B cell (primary cell): ENCODE measurements at regions not wholly inside any gene's neighbourhood (a gene's known extent, or its start where the extent isn't known, plus 50 kb on each side); places are given as distances from the start of the nearest gene placed in this dataset.

ENCODE experiments used
- ATAC-seq: fragments of 200-7000 bp; cut with Tn5 transposase; one replicate; pipeline ENCODE4 v1.10.0; 2021; ENCODE audit warnings: low read depth, mild to moderate bottlenecking, moderate number of reproducible peaks, moderate library complexity
- CTCF ChIA-PET: fragments of 350-600 bp; sonication (Branson Sonifier 250); formaldehyde crosslinking; loops from one replicate; lab custom pipeline; 2021; ENCODE audit warnings: antibody characterized with exemption, inconsistent platforms; lab: Charles Lee
- POLR2A ChIA-PET: fragments of 350-600 bp; sonication (Branson Sonifier 250); formaldehyde crosslinking; loops from one replicate; lab custom pipeline; 2021; ENCODE audit warnings: antibody characterized with exemption; lab: Charles Lee
- DNase-seq: peaks from one replicate; pipeline ENCODE4 v3.0.0; 2013
- H2AFZ ChIP-seq: 2 replicates; pipeline ENCODE4 v1.6.1; 2012; ENCODE audit warnings: mild to moderate bottlenecking, low read depth, low read length; ENCODE audit not compliant: insufficient read depth, poor library complexity, severe bottlenecking
- H3K27ac ChIP-seq, 2 donors: 1 replicate in 1 of 2; 2 replicates in 1 of 2; pipeline ENCODE4 v1.5.1; 2012 to 2013; ENCODE audit warnings: low read length in 2 of 2, mild to moderate bottlenecking in 2 of 2, moderate library complexity in 1 of 2
- H3K27me3 ChIP-seq, 4 experiments: fragments of 200-600 bp in 1 of 4; sonication (generic) in 1 of 4; replicated peaks in 1 of 4; 1 replicate in 2 of 4; 2 replicates in 2 of 4; pipeline versions ENCODE4 v1.6.1 to v1.7.0; 2013 to 2016; ENCODE audit warnings: low read length in 3 of 4, mild to moderate bottlenecking in 2 of 4, mixed read lengths in 1 of 4, moderate library complexity in 1 of 4; ENCODE audit not compliant: insufficient read depth in 4 of 4, control insufficient read depth in 3 of 4; ENCODE audit errors: control extremely low read depth in 1 of 4
- H3K36me3 ChIP-seq, 2 experiments: replicated peaks in 1 of 2; 1 replicate in 1 of 2; 2 replicates in 1 of 2; pipeline versions ENCODE4 v1.6.1 to v1.7.1; 2013; ENCODE audit warnings: low read length in 1 of 2; ENCODE audit not compliant: insufficient read depth in 2 of 2, control insufficient read depth in 1 of 2; ENCODE audit errors: control extremely low read depth in 1 of 2, extremely low read depth in 1 of 2
- H3K4me1 ChIP-seq, 2 donors: fragments of 200-600 bp in 1 of 2; sonication (generic) in 1 of 2; 1 replicate in 1 of 2; 2 replicates in 1 of 2; pipeline versions ENCODE4 v1.5.1 to v1.6.1; 2013 to 2017; ENCODE audit warnings: low read length in 2 of 2; ENCODE audit not compliant: control insufficient read depth in 2 of 2, insufficient read depth in 2 of 2
- H3K4me2 ChIP-seq: replicated peaks from 2 replicates; pipeline ENCODE3; 2012; ENCODE audit warnings: mild to moderate bottlenecking, low read depth, low read length; ENCODE audit not compliant: poor library complexity, severe bottlenecking
- H3K4me3 ChIP-seq, 5 experiments: fragments of 200-600 bp in 1 of 5; sonication (generic) in 1 of 5; 1 replicate in 3 of 5; 2 replicates in 2 of 5; pipeline versions ENCODE4 v1.5.1 to v1.7.0; 2011 to 2016; ENCODE audit warnings: low read length in 4 of 5, mild to moderate bottlenecking in 4 of 5, low read depth in 2 of 5, control low read depth in 1 of 5, moderate library complexity in 1 of 5; ENCODE audit not compliant: insufficient read depth in 1 of 5; ENCODE audit errors: control extremely low read depth in 1 of 5, extremely low read depth in 1 of 5
- H3K79me2 ChIP-seq: fragments of 200-600 bp; sonication (generic); one replicate; pipeline ENCODE4 v1.6.0; 2016; ENCODE audit warnings: low read length; ENCODE audit not compliant: control insufficient read depth, insufficient read depth
- H3K9ac ChIP-seq: fragments of 200-600 bp; sonication (generic); 2 replicates; pipeline ENCODE4 v1.6.1; 2017; ENCODE audit warnings: mild to moderate bottlenecking, low read length, moderate library complexity
- H3K9me3 ChIP-seq, 3 donors: one replicate each; pipeline versions ENCODE4 v1.6.1 to v1.7.1; 2013; ENCODE audit warnings: low read length in 2 of 3; ENCODE audit not compliant: control insufficient read depth in 2 of 3, insufficient read depth in 1 of 3; ENCODE audit errors: control extremely low read depth in 1 of 3
- H4K20me1 ChIP-seq: 2 replicates; pipeline ENCODE4 v1.6.0; 2012; ENCODE audit warnings: mild to moderate bottlenecking, low read length; ENCODE audit not compliant: insufficient read depth, control insufficient read depth, poor library complexity, severe bottlenecking
- H3K27ac Mint-ChIP-seq: one replicate; pipeline ENCODE4 v1.8.0; 2021; ENCODE audit warnings: mixed read lengths
- H3K27me3 Mint-ChIP-seq: one replicate; pipeline ENCODE4 v1.8.0; 2021; ENCODE audit warnings: mixed read lengths
- H3K4me1 Mint-ChIP-seq: one replicate; pipeline ENCODE4 v1.8.0; 2021; ENCODE audit warnings: mixed read lengths
- H3K4me3 Mint-ChIP-seq: one replicate; pipeline ENCODE4 v1.8.0; 2021; ENCODE audit warnings: mixed read lengths
- H3K9me3 Mint-ChIP-seq: one replicate; pipeline ENCODE4 v1.8.0; 2022; ENCODE audit warnings: mixed read lengths; ENCODE audit not compliant: insufficient read depth
- EZH2 ChIP-seq: IDR thresholded peaks from 2 replicates; pipeline ENCODE4 v1.6.1; 2012; ENCODE audit warnings: borderline replicate concordance, low read depth, mild to moderate bottlenecking, moderate library complexity, low read length; ENCODE audit not compliant: insufficient read depth, poor library complexity, severe bottlenecking
- WGBS: methylation state at CpG from one replicate; pipeline ENCODE4 v1.1.5; 2013; ENCODE audit warnings: missing lambda C conversion rate; ENCODE audit not compliant: insufficient coverage; 5-methylcytosine and 5-hydroxymethylcytosine counted together
- intact Hi-C: fragments of 100-400 bp; cut with micrococcal nuclease; formaldehyde crosslinking; loops from one replicate; pipeline ENCODE4 v1.10.0; 2022
- TF ChIP-seq, protein P1 (sequence below): fragments of 200-600 bp; IDR thresholded peaks from one replicate; pipeline ENCODE4 v1.8.0; 2022; ENCODE audit warnings: antibody characterized with exemption, mild to moderate bottlenecking

DNA sequence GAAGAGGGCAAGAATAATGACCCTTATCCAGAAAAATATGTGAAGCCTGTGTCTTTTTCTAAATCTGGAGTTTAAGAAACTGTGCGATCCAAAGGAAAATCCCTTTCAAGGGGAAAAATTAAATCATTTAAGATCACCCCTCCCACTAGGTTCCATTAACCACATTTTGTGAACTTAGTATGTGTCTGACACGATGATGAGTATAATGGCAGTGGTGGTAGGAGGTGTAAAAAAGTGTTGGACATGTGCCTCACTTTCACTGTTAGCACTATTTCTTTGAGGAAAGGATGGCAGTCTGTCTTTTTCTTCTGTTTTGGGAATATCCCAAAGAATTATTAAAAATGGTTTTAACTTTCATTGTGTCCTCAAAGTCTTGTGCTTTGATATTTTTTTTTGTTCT is 392.3 kb upstream of the CITED2 start:
- Histone ChIP-seq H3K4me2 (no peak overlapping the region), H3K4me3 (no peak overlapping the region), H3K27ac (no peak overlapping the region), H3K9ac (no peak overlapping the region), H3K27me3 (no peaks in the 10 kb centered on the region), H3K36me3 (no peaks in the 10 kb centered on the region), H4K20me1 (no peaks in the 10 kb centered on the region), H3K9me3 (no peaks in the 10 kb centered on the region), H3K79me2 (no peaks in the 10 kb centered on the region), H3K4me1 (no peaks in the 10 kb centered on the region), H2AFZ (no peak overlapping the region)
- H3K4me1 Mint-ChIP-seq, result peaks cover 2% of the 10 kb centered on the region
- no peak for DNase-seq
- H3K9me3 Mint-ChIP-seq, result no peaks in the 10 kb centered on the region
- no peaks in the 10 kb centered on the region for H3K27me3 Mint-ChIP-seq
- no peak for ATAC-seq
- no CpG with 5 or more reads among the region's 2 CpGs for WGBS
- POLR2A ChIA-PET, result no interaction called here
- no peak overlapping the region for H3K4me3 Mint-ChIP-seq
- intact Hi-C loops, result no loop called here
- no peak for TF ChIP-seq EZH2
- TF ChIP-seq, protein P1, sequence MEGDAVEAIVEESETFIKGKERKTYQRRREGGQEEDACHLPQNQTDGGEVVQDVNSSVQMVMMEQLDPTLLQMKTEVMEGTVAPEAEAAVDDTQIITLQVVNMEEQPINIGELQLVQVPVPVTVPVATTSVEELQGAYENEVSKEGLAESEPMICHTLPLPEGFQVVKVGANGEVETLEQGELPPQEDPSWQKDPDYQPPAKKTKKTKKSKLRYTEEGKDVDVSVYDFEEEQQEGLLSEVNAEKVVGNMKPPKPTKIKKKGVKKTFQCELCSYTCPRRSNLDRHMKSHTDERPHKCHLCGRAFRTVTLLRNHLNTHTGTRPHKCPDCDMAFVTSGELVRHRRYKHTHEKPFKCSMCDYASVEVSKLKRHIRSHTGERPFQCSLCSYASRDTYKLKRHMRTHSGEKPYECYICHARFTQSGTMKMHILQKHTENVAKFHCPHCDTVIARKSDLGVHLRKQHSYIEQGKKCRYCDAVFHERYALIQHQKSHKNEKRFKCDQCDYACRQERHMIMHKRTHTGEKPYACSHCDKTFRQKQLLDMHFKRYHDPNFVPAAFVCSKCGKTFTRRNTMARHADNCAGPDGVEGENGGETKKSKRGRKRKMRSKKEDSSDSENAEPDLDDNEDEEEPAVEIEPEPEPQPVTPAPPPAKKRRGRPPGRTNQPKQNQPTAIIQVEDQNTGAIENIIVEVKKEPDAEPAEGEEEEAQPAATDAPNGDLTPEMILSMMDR, result no peak
- H3K27ac Mint-ChIP-seq, result no peak overlapping the region
- CTCF ChIA-PET, result no interaction called here

DNA sequence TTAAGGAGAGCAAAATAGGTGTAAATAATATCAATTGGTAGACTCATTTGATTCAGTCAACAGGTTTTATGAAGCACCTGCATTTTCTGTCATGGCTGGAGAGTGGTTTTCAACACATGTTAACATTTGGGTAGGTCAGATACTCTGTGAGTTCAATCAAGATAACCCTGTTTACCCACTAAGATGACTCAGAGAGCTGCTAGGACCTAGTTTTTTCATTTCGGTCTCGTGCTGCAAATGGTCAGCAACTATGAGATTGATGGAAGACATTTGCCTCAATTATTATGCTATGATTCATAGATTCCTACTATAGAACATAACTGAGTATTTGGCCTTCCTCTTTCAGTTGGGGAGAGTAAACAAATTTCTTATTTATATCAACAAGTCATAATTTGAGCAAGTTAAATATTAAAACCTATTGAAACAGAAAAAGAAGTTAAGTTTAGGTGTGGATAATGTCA is 391.4 kb upstream of the CITED2 start:
- no CpG with 5 or more reads among the region's 2 CpGs for WGBS
- H3K27ac ChIP-seq, result no peak overlapping the region
- no peak overlapping the region for H3K4me3 ChIP-seq
- H3K79me2 ChIP-seq, result no peaks in the 10 kb centered on the region
- H3K9me3 Mint-ChIP-seq, result no peaks in the 10 kb centered on the region
- DNase-seq (no peak), ATAC-seq (no peak)
- TF ChIP-seq, protein P1, result no peak
- TF ChIP-seq EZH2, result no peak
- no peak overlapping the region for H3K4me3 Mint-ChIP-seq
- no peaks in the 10 kb centered on the region for H4K20me1 ChIP-seq
- CTCF ChIA-PET, result no interaction called here
- no peaks in the 10 kb centered on the region for H3K36me3 ChIP-seq
- no peak overlapping the region for H3K9ac ChIP-seq
- H3K4me1 ChIP-seq, result no peaks in the 10 kb centered on the region
- no peak overlapping the region for H3K27ac Mint-ChIP-seq
- H3K27me3 ChIP-seq, result no peaks in the 10 kb centered on the region
- no peaks in the 10 kb centered on the region for H3K9me3 ChIP-seq
- H3K4me1 Mint-ChIP-seq, result peaks cover 2% of the 10 kb centered on the region
- H3K4me2 ChIP-seq, result no peak overlapping the region
- H2AFZ ChIP-seq, result no peak overlapping the region
- no peaks in the 10 kb centered on the region for H3K27me3 Mint-ChIP-seq
- POLR2A ChIA-PET, result no interaction called here
- intact Hi-C loops, result no loop called here
